WTC11 (cell line): ENCODE measurements at regions not wholly inside any gene's neighbourhood (a gene's known extent, or its start where the extent isn't known, plus 50 kb on each side); places are given as distances from the start of the nearest gene placed in this dataset.

Experiments
- ATAC-seq: fragments of 200-7000 bp; cut with Tn5 transposase; 2 replicates; pipeline ENCODE4 v1.10.0; 2021; ENCODE audit warnings: mild to moderate bottlenecking, moderate library complexity
- CTCF ChIA-PET: fragments of 300-600 bp; sonication (Branson Sonifier 250); formaldehyde crosslinking; loops from one replicate; lab custom pipeline; 2021; ENCODE audit warnings: antibody characterized with exemption; lab: Charles Lee
- POLR2A ChIA-PET: fragments of 350-600 bp; sonication (Branson Sonifier 250); formaldehyde crosslinking; loops from one replicate; lab custom pipeline; 2021; ENCODE audit warnings: antibody characterized with exemption; lab: Charles Lee
- DNase-seq: peaks from one replicate; pipeline ENCODE4 v3.0.0; 2021; ENCODE audit warnings: low spot score
- H3K27ac Mint-ChIP-seq: 2 replicates; pipeline ENCODE4 v1.8.0; 2021; ENCODE audit warnings: mixed read lengths
- H3K27me3 Mint-ChIP-seq: 2 replicates; pipeline ENCODE4 v1.8.0; 2021; ENCODE audit warnings: low read depth, mild to moderate bottlenecking, moderate library complexity, mixed read lengths
- H3K36me3 Mint-ChIP-seq: 2 replicates; pipeline ENCODE4 v1.8.0; 2021; ENCODE audit warnings: mixed read lengths
- H3K4me1 Mint-ChIP-seq: 2 replicates; pipeline ENCODE4 v1.8.0; 2022; ENCODE audit warnings: mixed read lengths
- H3K4me3 Mint-ChIP-seq: 2 replicates; pipeline ENCODE4 v1.8.0; 2021; ENCODE audit warnings: mild to moderate bottlenecking, moderate library complexity, mixed read lengths
- H3K9me3 Mint-ChIP-seq: 2 replicates; pipeline ENCODE4 v1.8.0; 2021; ENCODE audit warnings: mixed read lengths
- CDX4 ChIP-seq: fragments of 250-450 bp; sonication (Bioruptor Pico); IDR thresholded peaks from 2 replicates; pipeline ENCODE4 v1.9.0; 2021; ENCODE audit warnings: moderate library complexity, mild to moderate bottlenecking, inconsistent platforms, borderline replicate concordance
- ELF4 ChIP-seq: sonication (generic); formaldehyde crosslinking; IDR thresholded peaks from 2 replicates; pipeline ENCODE4 v1.8.1; 2022; ENCODE audit warnings: low read depth, mild to moderate bottlenecking, moderate library complexity, missing genetic modification reagents
- EMX1 ChIP-seq: fragments of 250-450 bp; sonication (Bioruptor Pico); IDR thresholded peaks from 2 replicates; pipeline ENCODE4 v1.8.0; 2021; ENCODE audit warnings: mild to moderate bottlenecking
- ETV6 ChIP-seq: sonication (generic); formaldehyde crosslinking; IDR thresholded peaks from 2 replicates; pipeline ENCODE4 v1.8.1; 2022; ENCODE audit warnings: mild to moderate bottlenecking, missing genetic modification reagents
- GTF2I ChIP-seq: fragments of 250-450 bp; sonication (Bioruptor Pico); conservative IDR thresholded peaks from 2 replicates; pipeline ENCODE4 v1.4.0; 2021; ENCODE audit warnings: mild to moderate bottlenecking
- HMGXB4 ChIP-seq: sonication (generic); formaldehyde crosslinking; IDR thresholded peaks from 2 replicates; pipeline ENCODE4 v1.8.1; 2023; ENCODE audit warnings: mild to moderate bottlenecking, moderate library complexity, missing genetic modification reagents
- MYBL2 ChIP-seq: sonication (generic); formaldehyde crosslinking; IDR thresholded peaks from 2 replicates; pipeline ENCODE4 v1.8.1; 2023; ENCODE audit warnings: mild to moderate bottlenecking, moderate library complexity, missing genetic modification reagents
- NFYB ChIP-seq: sonication (generic); formaldehyde crosslinking; conservative IDR thresholded peaks from 2 replicates; pipeline ENCODE4 v1.8.0; 2022; ENCODE audit warnings: low read depth, missing genetic modification reagents
- NR2C2 ChIP-seq: sonication (generic); formaldehyde crosslinking; IDR thresholded peaks from 2 replicates; pipeline ENCODE4 v1.8.0; 2022; ENCODE audit warnings: mild to moderate bottlenecking, missing genetic modification reagents
- SMAD4 ChIP-seq: sonication (generic); formaldehyde crosslinking; IDR thresholded peaks from 2 replicates; pipeline ENCODE4 v1.8.0; 2022; ENCODE audit warnings: mild to moderate bottlenecking, missing genetic modification reagents
- SP1 ChIP-seq: sonication (generic); formaldehyde crosslinking; conservative IDR thresholded peaks from 2 replicates; pipeline ENCODE4 v1.8.1; 2022; ENCODE audit warnings: missing genetic modification reagents
- TEAD1 ChIP-seq: sonication (generic); formaldehyde crosslinking; IDR thresholded peaks from 2 replicates; pipeline ENCODE4 v1.8.0; 2022; ENCODE audit warnings: mild to moderate bottlenecking, missing genetic modification reagents
- TEAD4 ChIP-seq: sonication (generic); formaldehyde crosslinking; IDR thresholded peaks from 2 replicates; pipeline ENCODE4 v1.8.0; 2022; ENCODE audit warnings: mild to moderate bottlenecking, missing genetic modification reagents
- ZNF121 ChIP-seq: sonication (generic); formaldehyde crosslinking; IDR thresholded peaks from 2 replicates; pipeline ENCODE4 v1.8.0; 2023; ENCODE audit warnings: missing genetic modification reagents
- ZNF317 ChIP-seq: sonication (generic); formaldehyde crosslinking; IDR thresholded peaks from 2 replicates; pipeline ENCODE4 v1.8.1; 2023; ENCODE audit warnings: low read depth, mild to moderate bottlenecking, moderate library complexity, missing genetic modification reagents, borderline replicate concordance
- ZNF423 ChIP-seq: fragments of 250-450 bp; sonication (Bioruptor Pico); IDR thresholded peaks from 2 replicates; pipeline ENCODE4 v2.1.2; 2022; ENCODE audit warnings: mild to moderate bottlenecking, moderate library complexity
- TF ChIP-seq, protein P1 (sequence below): sonication (generic); formaldehyde crosslinking; IDR thresholded peaks from 2 replicates; pipeline ENCODE4 v1.8.1; 2023; ENCODE audit warnings: mild to moderate bottlenecking, missing genetic modification reagents, moderate library complexity
- TF ChIP-seq, protein P2 (sequence below): fragments of 250-450 bp; sonication (Bioruptor Pico); IDR thresholded peaks from 2 replicates; pipeline ENCODE4 v1.9.0; 2021; ENCODE audit warnings: mild to moderate bottlenecking, borderline replicate concordance
- TF ChIP-seq, protein P3 (sequence below): sonication (generic); formaldehyde crosslinking; IDR thresholded peaks from 2 replicates; pipeline ENCODE4 v1.8.1; 2023; ENCODE audit warnings: mild to moderate bottlenecking, missing genetic modification reagents, moderate library complexity
- TF ChIP-seq, protein P4 (sequence below): sonication (generic); formaldehyde crosslinking; IDR thresholded peaks from 2 replicates; pipeline ENCODE4 v1.8.0; 2023; ENCODE audit warnings: missing genetic modification reagents, mild to moderate bottlenecking, borderline replicate concordance
- TF ChIP-seq, protein P5 (sequence below): sonication (generic); formaldehyde crosslinking; IDR thresholded peaks from 2 replicates; pipeline ENCODE4 v1.8.1; 2022; ENCODE audit warnings: low read depth, mild to moderate bottlenecking, moderate library complexity, missing genetic modification reagents, borderline replicate concordance

DNA sequence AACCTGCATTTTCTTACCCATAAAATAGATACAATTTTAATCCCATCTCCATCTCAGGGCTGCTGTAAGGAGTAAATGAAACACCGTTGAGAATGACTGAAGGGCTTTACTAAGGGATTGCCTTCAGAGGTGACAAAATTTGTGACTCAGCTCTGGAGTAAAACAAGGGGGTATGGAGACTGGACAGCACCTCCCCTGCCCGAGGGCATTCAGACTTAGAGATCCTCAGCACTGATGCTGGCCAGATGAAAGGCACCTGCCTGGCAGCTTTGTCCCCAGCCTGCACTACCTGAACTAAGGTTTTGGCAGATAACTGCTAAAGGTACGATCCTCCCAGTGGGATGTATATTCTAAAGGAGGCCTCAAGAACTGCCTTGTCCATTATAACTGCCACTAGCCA, 84.7 kb upstream of the CALM2 start:
- Mint-ChIP-seq H3K4me1 (peaks cover 33% of the 10 kb centered on the region), H3K27ac (no peak overlapping the region), H3K36me3 (no peaks in the 10 kb centered on the region), H3K4me3 (no peak overlapping the region), H3K9me3 (no peaks in the 10 kb centered on the region), H3K27me3 (no peaks in the 10 kb centered on the region)
- TF ChIP-seq SMAD4 (CRISPR knock-in tag) (no peak), ETV6 (CRISPR knock-in tag) (no peak), TEAD4 (CRISPR knock-in tag) (no peak), ELF4 (no peak)
- TF ChIP-seq, protein P1, sequence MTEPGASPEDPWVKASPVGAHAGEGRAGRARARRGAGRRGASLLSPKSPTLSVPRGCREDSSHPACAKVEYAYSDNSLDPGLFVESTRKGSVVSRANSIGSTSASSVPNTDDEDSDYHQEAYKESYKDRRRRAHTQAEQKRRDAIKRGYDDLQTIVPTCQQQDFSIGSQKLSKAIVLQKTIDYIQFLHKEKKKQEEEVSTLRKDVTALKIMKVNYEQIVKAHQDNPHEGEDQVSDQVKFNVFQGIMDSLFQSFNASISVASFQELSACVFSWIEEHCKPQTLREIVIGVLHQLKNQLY (CRISPR knock-in tag) = no peak
- ChIA-PET POLR2A (no interaction called here), CTCF (interaction anchor here (0.6 to 1.0 kb wide), 2 partner anchors 11 to 68 kb away, joined by 3 read pairs; no protein-coding TSS in a partner anchor)
- no peak for ATAC-seq
- DNase-seq = no peak

DNA sequence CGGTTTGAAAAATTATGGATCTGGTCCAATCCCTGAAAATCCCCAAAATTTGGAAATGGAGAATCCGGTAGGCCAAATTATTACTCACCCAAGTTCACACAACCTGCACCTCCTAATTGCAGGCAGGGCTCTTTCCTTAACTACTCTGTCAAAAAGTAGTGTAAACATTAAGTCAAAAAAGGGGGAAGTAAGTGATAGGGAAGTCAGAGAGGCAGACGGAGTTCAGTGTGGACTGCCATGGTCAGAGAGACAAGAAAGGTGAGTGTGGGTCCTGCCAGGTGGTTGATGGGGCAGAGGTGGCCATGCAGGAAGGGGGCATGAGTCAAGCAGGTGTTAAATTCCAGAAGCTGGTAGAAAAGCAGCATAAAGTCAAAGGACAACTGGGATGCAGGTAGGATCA, 83.5 kb upstream of the CALM2 start:
- POLR2A ChIA-PET = no interaction called here
- no peak overlapping the region for H3K4me3 Mint-ChIP-seq
- H3K4me1 Mint-ChIP-seq = peaks cover 21% of the 10 kb centered on the region
- H3K9me3 Mint-ChIP-seq = no peaks in the 10 kb centered on the region
- DNase-seq (no peak), ATAC-seq (no peak)
- no peaks in the 10 kb centered on the region for H3K27me3 Mint-ChIP-seq
- CTCF ChIA-PET = interaction anchor here (0.6 to 1.1 kb wide), 3 partner anchors 12 to 110 kb away, joined by 3 to 4 read pairs (median 3); no protein-coding TSS in a partner anchor
- no peaks in the 10 kb centered on the region for H3K36me3 Mint-ChIP-seq
- no peak overlapping the region for H3K27ac Mint-ChIP-seq
- TF ChIP-seq HMGXB4 (CRISPR knock-in tag) (no peak), NR2C2 (CRISPR knock-in tag) (no peak), NFYB (CRISPR knock-in tag) (no peak), ZNF423 (CRISPR knock-in tag) (no peak), GTF2I (CRISPR knock-in tag) (no peak), ZNF121 (CRISPR knock-in tag) (no peak), TEAD4 (CRISPR knock-in tag) (no peak), TEAD1 (CRISPR knock-in tag) (no peak), EMX1 (CRISPR knock-in tag) (no peak), SP1 (CRISPR knock-in tag) (no peak), ZNF317 (CRISPR knock-in tag) (no peak), MYBL2 (CRISPR knock-in tag) (no peak), CDX4 (CRISPR knock-in tag) (no peak)
- TF ChIP-seq, protein P2, sequence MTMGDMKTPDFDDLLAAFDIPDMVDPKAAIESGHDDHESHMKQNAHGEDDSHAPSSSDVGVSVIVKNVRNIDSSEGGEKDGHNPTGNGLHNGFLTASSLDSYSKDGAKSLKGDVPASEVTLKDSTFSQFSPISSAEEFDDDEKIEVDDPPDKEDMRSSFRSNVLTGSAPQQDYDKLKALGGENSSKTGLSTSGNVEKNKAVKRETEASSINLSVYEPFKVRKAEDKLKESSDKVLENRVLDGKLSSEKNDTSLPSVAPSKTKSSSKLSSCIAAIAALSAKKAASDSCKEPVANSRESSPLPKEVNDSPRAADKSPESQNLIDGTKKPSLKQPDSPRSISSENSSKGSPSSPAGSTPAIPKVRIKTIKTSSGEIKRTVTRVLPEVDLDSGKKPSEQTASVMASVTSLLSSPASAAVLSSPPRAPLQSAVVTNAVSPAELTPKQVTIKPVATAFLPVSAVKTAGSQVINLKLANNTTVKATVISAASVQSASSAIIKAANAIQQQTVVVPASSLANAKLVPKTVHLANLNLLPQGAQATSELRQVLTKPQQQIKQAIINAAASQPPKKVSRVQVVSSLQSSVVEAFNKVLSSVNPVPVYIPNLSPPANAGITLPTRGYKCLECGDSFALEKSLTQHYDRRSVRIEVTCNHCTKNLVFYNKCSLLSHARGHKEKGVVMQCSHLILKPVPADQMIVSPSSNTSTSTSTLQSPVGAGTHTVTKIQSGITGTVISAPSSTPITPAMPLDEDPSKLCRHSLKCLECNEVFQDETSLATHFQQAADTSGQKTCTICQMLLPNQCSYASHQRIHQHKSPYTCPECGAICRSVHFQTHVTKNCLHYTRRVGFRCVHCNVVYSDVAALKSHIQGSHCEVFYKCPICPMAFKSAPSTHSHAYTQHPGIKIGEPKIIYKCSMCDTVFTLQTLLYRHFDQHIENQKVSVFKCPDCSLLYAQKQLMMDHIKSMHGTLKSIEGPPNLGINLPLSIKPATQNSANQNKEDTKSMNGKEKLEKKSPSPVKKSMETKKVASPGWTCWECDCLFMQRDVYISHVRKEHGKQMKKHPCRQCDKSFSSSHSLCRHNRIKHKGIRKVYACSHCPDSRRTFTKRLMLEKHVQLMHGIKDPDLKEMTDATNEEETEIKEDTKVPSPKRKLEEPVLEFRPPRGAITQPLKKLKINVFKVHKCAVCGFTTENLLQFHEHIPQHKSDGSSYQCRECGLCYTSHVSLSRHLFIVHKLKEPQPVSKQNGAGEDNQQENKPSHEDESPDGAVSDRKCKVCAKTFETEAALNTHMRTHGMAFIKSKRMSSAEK = no peak
- TF ChIP-seq, protein P3, sequence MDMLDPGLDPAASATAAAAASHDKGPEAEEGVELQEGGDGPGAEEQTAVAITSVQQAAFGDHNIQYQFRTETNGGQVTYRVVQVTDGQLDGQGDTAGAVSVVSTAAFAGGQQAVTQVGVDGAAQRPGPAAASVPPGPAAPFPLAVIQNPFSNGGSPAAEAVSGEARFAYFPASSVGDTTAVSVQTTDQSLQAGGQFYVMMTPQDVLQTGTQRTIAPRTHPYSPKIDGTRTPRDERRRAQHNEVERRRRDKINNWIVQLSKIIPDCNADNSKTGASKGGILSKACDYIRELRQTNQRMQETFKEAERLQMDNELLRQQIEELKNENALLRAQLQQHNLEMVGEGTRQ (CRISPR knock-in tag) = no peak
- TF ChIP-seq, protein P4, sequence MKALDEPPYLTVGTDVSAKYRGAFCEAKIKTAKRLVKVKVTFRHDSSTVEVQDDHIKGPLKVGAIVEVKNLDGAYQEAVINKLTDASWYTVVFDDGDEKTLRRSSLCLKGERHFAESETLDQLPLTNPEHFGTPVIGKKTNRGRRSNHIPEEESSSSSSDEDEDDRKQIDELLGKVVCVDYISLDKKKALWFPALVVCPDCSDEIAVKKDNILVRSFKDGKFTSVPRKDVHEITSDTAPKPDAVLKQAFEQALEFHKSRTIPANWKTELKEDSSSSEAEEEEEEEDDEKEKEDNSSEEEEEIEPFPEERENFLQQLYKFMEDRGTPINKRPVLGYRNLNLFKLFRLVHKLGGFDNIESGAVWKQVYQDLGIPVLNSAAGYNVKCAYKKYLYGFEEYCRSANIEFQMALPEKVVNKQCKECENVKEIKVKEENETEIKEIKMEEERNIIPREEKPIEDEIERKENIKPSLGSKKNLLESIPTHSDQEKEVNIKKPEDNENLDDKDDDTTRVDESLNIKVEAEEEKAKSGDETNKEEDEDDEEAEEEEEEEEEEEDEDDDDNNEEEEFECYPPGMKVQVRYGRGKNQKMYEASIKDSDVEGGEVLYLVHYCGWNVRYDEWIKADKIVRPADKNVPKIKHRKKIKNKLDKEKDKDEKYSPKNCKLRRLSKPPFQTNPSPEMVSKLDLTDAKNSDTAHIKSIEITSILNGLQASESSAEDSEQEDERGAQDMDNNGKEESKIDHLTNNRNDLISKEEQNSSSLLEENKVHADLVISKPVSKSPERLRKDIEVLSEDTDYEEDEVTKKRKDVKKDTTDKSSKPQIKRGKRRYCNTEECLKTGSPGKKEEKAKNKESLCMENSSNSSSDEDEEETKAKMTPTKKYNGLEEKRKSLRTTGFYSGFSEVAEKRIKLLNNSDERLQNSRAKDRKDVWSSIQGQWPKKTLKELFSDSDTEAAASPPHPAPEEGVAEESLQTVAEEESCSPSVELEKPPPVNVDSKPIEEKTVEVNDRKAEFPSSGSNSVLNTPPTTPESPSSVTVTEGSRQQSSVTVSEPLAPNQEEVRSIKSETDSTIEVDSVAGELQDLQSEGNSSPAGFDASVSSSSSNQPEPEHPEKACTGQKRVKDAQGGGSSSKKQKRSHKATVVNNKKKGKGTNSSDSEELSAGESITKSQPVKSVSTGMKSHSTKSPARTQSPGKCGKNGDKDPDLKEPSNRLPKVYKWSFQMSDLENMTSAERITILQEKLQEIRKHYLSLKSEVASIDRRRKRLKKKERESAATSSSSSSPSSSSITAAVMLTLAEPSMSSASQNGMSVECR = no peak
- TF ChIP-seq, protein P1 (CRISPR knock-in tag) = no peak
- TF ChIP-seq, protein P5, sequence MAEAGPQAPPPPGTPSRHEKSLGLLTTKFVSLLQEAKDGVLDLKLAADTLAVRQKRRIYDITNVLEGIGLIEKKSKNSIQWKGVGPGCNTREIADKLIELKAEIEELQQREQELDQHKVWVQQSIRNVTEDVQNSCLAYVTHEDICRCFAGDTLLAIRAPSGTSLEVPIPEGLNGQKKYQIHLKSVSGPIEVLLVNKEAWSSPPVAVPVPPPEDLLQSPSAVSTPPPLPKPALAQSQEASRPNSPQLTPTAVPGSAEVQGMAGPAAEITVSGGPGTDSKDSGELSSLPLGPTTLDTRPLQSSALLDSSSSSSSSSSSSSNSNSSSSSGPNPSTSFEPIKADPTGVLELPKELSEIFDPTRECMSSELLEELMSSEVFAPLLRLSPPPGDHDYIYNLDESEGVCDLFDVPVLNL (CRISPR knock-in tag) = no peak
